SK-N-SH treated with all-trans-retinoic acid at 6 μM for 48 hours (cell line): ENCODE measurements at regions not wholly inside any gene's neighbourhood (a gene's known extent, or its start where the extent isn't known, plus 50 kb on each side); places are given as distances from the start of the nearest gene placed in this dataset.

ENCODE experiments used
- BACH2 ChIP-seq: fragments of 250-450 bp; sonication (Bioruptor Pico); IDR thresholded peaks from 2 replicates; pipeline ENCODE4 v1.9.0; 2021; ENCODE audit warnings: mild to moderate bottlenecking, borderline replicate concordance
- GLIS3 ChIP-seq: fragments of 250-450 bp; sonication (Bioruptor Pico); IDR thresholded peaks from 2 replicates; pipeline ENCODE4 v1.5.0; 2020; ENCODE audit warnings: mild to moderate bottlenecking, moderate library complexity
- ZFP30 ChIP-seq: fragments of 450-650 bp; formaldehyde crosslinking; IDR thresholded peaks from 2 replicates; pipeline ENCODE4 v1.5.0; 2022; ENCODE audit warnings: mild to moderate bottlenecking, moderate library complexity

DNA sequence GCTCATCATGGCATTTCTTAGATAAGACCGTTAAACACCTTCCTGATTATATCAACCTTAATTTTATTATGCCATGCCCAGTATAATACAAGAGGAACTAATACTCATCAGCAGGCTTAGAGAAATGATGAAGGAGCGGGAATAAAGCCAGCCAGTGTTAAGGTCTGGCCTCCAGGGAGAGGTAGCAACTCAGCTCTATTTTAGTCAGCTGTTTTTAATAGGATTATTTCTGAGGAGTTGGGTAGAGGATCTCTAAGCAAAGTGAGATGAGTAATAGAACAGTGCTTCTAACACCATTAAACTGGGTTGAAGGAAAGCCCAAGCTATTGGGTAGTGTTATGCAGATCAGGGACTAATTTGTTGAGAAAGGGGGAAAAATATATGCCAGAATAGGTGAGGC is 921.5 kb downstream of the TTLL7 start:
- TF ChIP-seq ZFP30, result no peak
- no peak for TF ChIP-seq GLIS3 (CRISPR knock-in tag)
- no peak for TF ChIP-seq BACH2
